DOHH2 (cell line): ENCODE measurements at regions not wholly inside any gene's neighbourhood (a gene's known extent, or its start where the extent isn't known, plus 50 kb on each side); places are given as distances from the start of the nearest gene placed in this dataset.

Source experiments
- H3F3A ChIP-seq: fragments of 200-600 bp; sonication (generic), shearing (Covaris generic); 2 replicates; pipeline ENCODE4 v1.6.0; 2016; ENCODE audit warnings: antibody characterized with exemption, mild to moderate bottlenecking; ENCODE audit not compliant: control insufficient read depth, insufficient read depth
- H3K27ac ChIP-seq: fragments of 200-600 bp; sonication (generic); 2 replicates; pipeline ENCODE4 v1.5.1; 2014; ENCODE audit warnings: low read depth, mild to moderate bottlenecking, low read length, moderate library complexity
- H3K27me3 ChIP-seq: fragments of 200-600 bp; sonication (generic); 2 replicates; pipeline ENCODE4 v1.6.1; 2014; ENCODE audit warnings: mild to moderate bottlenecking, low read length, mixed read lengths; ENCODE audit not compliant: control insufficient read depth
- H3K36me3 ChIP-seq: fragments of 200-600 bp; sonication (generic); 2 replicates; pipeline ENCODE4 v1.6.1; 2014; ENCODE audit warnings: mild to moderate bottlenecking, low read length, moderate library complexity, mixed read lengths; ENCODE audit not compliant: control insufficient read depth
- H3K4me1 ChIP-seq: fragments of 200-600 bp; sonication (generic); 2 replicates; pipeline ENCODE4 v1.6.1; 2014; ENCODE audit warnings: mild to moderate bottlenecking, low read length, mixed read lengths; ENCODE audit not compliant: control insufficient read depth
- H3K4me2 ChIP-seq: fragments of 200-600 bp; sonication (generic); 2 replicates; pipeline ENCODE4 v1.6.0; 2014; ENCODE audit warnings: mild to moderate bottlenecking, low read length, moderate library complexity
- H3K4me3 ChIP-seq: fragments of 200-600 bp; sonication (generic); 2 replicates; pipeline ENCODE4 v1.5.1; 2014; ENCODE audit warnings: mild to moderate bottlenecking, low read length, mixed read lengths
- H3K79me2 ChIP-seq: fragments of 200-600 bp; sonication (generic); 2 replicates; pipeline ENCODE4 v1.6.1; 2014; ENCODE audit warnings: mild to moderate bottlenecking, low read length, mixed read lengths; ENCODE audit not compliant: control insufficient read depth
- H3K9me2 ChIP-seq: fragments of 200-600 bp; sonication (generic); replicated peaks from 2 replicates; pipeline ENCODE4 v1.6.1; 2014; ENCODE audit warnings: mild to moderate bottlenecking, low read length, mixed read lengths; ENCODE audit not compliant: control insufficient read depth
- H3K9me3 ChIP-seq: fragments of 200-600 bp; sonication (generic); 2 replicates; pipeline ENCODE4 v1.6.1; 2014; ENCODE audit warnings: antibody characterized with exemption, low read length, mixed read lengths; ENCODE audit not compliant: control insufficient read depth, insufficient read depth
- H4K20me1 ChIP-seq: fragments of 200-600 bp; sonication (generic); 2 replicates; pipeline ENCODE4 v1.6.0; 2014; ENCODE audit warnings: low read depth, mild to moderate bottlenecking, antibody characterized with exemption, low read length, moderate library complexity; ENCODE audit not compliant: control insufficient read depth, insufficient read depth
- EZH2phosphoT487 ChIP-seq: fragments of 200-600 bp; sonication (generic); IDR thresholded peaks from 2 replicates; pipeline ENCODE4 v1.6.1; 2017; ENCODE audit warnings: borderline replicate concordance, mild to moderate bottlenecking, antibody characterized with exemption, low read length, moderate library complexity, mixed read lengths
- TF ChIP-seq, protein P1 (sequence below): fragments of 200-600 bp; sonication (generic); IDR thresholded peaks from one replicate; pipeline ENCODE4 v1.5.1; 2014; ENCODE audit warnings: antibody characterized with exemption, mild to moderate bottlenecking, low read depth, low read length; ENCODE audit not compliant: poor library complexity, severe bottlenecking

DNA sequence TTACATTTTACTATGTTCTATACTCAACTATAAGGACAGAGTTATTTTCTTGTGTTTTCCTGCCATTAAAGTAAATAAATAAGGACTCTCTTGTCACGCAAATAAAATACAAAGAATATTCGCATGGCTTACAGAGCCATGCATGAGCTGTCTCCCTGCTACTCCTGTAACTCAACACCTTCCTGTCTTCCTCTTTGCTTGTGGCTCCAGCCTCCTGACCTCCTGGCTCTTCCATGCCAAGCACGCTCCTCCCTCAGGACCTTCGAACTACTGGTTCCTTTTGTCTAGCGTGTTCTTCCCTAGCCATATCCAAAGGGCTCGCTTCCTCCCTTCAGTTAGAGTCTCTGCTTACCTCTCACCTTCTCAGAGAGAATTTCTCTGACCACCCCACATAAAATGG is 124.3 kb upstream of the TMC3 start:
- Histone ChIP-seq H3K4me1 (no peaks in the 10 kb centered on the region), H3K9me2 (no peaks in the 10 kb centered on the region), H3K27ac (no peak overlapping the region), H3K36me3 (no peaks in the 10 kb centered on the region), H3K79me2 (no peaks in the 10 kb centered on the region), H3K4me2 (no peak overlapping the region), H4K20me1 (no peaks in the 10 kb centered on the region), H3K9me3 (no peaks in the 10 kb centered on the region), H3K27me3 (no peaks in the 10 kb centered on the region), H3K4me3 (no peak overlapping the region), H3F3A (no peaks in the 10 kb centered on the region)
- no peak for TF ChIP-seq EZH2phosphoT487
- TF ChIP-seq, protein P1, sequence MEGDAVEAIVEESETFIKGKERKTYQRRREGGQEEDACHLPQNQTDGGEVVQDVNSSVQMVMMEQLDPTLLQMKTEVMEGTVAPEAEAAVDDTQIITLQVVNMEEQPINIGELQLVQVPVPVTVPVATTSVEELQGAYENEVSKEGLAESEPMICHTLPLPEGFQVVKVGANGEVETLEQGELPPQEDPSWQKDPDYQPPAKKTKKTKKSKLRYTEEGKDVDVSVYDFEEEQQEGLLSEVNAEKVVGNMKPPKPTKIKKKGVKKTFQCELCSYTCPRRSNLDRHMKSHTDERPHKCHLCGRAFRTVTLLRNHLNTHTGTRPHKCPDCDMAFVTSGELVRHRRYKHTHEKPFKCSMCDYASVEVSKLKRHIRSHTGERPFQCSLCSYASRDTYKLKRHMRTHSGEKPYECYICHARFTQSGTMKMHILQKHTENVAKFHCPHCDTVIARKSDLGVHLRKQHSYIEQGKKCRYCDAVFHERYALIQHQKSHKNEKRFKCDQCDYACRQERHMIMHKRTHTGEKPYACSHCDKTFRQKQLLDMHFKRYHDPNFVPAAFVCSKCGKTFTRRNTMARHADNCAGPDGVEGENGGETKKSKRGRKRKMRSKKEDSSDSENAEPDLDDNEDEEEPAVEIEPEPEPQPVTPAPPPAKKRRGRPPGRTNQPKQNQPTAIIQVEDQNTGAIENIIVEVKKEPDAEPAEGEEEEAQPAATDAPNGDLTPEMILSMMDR = no peak

GRCh38 chr15:81497238-81497637 is 123.2 kb upstream of the TMC3 start:
- H3K27ac ChIP-seq = no peak overlapping the region
- H3K4me2 ChIP-seq = no peak overlapping the region

DNA sequence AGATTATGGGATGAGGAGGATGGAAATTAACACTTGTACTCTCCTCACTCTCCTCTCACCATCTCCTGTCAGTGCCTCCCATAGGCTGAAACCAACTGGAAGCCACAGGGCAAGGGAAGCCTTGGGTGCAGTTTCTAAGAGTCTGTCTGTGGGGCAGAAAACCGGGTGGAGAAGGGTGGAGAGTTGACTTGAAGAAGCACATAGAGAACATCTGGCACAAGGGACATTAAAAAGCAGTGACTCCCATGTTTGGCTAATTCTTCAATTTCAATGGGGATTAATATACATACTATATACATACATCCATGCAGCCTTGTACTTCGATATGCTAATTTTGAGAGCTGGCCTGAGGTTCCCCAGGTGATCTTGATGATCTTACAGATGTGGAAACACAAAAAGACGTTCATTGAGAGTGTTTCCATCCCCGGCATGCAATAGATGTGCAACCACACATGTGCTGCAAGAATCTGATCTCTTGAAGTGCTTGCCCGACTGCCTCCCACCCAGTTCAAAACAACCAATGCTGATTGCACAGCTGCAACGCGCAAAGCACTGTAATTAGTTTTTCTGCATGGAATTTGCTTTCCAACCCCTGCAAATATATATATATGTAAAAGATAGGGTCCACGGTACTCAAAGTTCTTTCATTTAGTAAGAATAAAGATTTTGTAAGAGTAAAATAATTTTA is 121.9 kb upstream of the TMC3 start:
- H3K4me3 ChIP-seq = no peak overlapping the region
- no peaks in the 10 kb centered on the region for H4K20me1 ChIP-seq
- no peaks in the 10 kb centered on the region for H3K27me3 ChIP-seq
- no peaks in the 10 kb centered on the region for H3K9me3 ChIP-seq
- TF ChIP-seq EZH2phosphoT487 = no peak
- TF ChIP-seq, protein P1 = no peak
- no peak overlapping the region for H3K27ac ChIP-seq
- H3K9me2 ChIP-seq = no peaks in the 10 kb centered on the region; the same call in 1 of the 2 replicates
- H3K36me3 ChIP-seq = no peaks in the 10 kb centered on the region
- no peaks in the 10 kb centered on the region for H3F3A ChIP-seq
- no peaks in the 10 kb centered on the region for H3K4me1 ChIP-seq
- no peaks in the 10 kb centered on the region for H3K79me2 ChIP-seq
- no peak overlapping the region for H3K4me2 ChIP-seq

More at GRCh38 chr15:81497238-81497637, 123.2 kb upstream of the TMC3 start:
- H3K9me2 ChIP-seq = no peaks in the 10 kb centered on the region; the same call in 1 of the 2 replicates
- no peak overlapping the region for H3K4me3 ChIP-seq
- no peaks in the 10 kb centered on the region for H3K4me1 ChIP-seq
- no peaks in the 10 kb centered on the region for H3K9me3 ChIP-seq
- H3K27me3 ChIP-seq = no peaks in the 10 kb centered on the region
- no peaks in the 10 kb centered on the region for H3K36me3 ChIP-seq
- no peaks in the 10 kb centered on the region for H3F3A ChIP-seq
- H4K20me1 ChIP-seq = no peaks in the 10 kb centered on the region
- TF ChIP-seq, protein P1 = no peak
- TF ChIP-seq EZH2phosphoT487 = no peak
- no peaks in the 10 kb centered on the region for H3K79me2 ChIP-seq
